ENCODE measurements at regions not wholly inside any gene's neighbourhood (a gene's known extent, or its start where the extent isn't known, plus 50 kb on each side); places are given as distances from the start of the nearest gene placed in this dataset.

DNA sequence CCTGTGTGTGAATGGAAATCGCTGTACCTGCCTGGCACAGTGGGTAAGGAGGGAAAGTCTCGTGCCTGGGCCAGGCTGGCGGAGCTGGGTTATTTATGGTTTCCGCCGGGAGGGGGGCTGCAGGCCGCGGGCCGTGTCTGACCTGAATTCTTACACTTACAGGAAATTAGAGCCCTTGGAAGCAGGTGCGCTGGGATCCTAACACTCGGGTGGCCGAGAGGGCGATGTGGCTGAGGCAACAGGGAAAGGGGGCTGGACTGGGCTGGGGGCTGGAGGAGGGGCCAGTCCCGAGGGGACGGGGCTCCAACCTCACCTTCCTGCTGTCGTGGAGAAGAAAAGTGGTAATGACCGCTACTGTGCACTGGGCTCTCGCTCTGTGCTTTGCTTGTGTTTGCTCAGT, 109.4 kb upstream of the WNT4 start:
- no peak for ATAC-seq
- no peak for TF ChIP-seq POLR2A (IDR thresholded peaks at IDR 0.05)
- TF ChIP-seq, protein P1, sequence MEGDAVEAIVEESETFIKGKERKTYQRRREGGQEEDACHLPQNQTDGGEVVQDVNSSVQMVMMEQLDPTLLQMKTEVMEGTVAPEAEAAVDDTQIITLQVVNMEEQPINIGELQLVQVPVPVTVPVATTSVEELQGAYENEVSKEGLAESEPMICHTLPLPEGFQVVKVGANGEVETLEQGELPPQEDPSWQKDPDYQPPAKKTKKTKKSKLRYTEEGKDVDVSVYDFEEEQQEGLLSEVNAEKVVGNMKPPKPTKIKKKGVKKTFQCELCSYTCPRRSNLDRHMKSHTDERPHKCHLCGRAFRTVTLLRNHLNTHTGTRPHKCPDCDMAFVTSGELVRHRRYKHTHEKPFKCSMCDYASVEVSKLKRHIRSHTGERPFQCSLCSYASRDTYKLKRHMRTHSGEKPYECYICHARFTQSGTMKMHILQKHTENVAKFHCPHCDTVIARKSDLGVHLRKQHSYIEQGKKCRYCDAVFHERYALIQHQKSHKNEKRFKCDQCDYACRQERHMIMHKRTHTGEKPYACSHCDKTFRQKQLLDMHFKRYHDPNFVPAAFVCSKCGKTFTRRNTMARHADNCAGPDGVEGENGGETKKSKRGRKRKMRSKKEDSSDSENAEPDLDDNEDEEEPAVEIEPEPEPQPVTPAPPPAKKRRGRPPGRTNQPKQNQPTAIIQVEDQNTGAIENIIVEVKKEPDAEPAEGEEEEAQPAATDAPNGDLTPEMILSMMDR (IDR thresholded peaks at IDR 0.05), result no peak
- H3K4me1 ChIP-seq, result peaks cover 3% of the 10 kb centered on the region
- H3K9me3 ChIP-seq, result no peaks in the 10 kb centered on the region
- no peak overlapping the region for H3K27ac ChIP-seq
- 44 to 50% methylated on average over 9 to 17 of the region's 17 CpGs for WGBS, 2 donors
- no peak for DNase-seq
- no peak overlapping the region for H3K4me3 ChIP-seq
- H3K27me3 ChIP-seq, result no peaks in the 10 kb centered on the region
- H3K36me3 ChIP-seq (replicated peaks in 1 of 2; ENCODE audit: insufficient read depth in 1 of 2, low read depth in 2 of 2), result no peaks in the 10 kb centered on the region
- intact Hi-C loops (cut with DNase I), result no loop called here

DNA sequence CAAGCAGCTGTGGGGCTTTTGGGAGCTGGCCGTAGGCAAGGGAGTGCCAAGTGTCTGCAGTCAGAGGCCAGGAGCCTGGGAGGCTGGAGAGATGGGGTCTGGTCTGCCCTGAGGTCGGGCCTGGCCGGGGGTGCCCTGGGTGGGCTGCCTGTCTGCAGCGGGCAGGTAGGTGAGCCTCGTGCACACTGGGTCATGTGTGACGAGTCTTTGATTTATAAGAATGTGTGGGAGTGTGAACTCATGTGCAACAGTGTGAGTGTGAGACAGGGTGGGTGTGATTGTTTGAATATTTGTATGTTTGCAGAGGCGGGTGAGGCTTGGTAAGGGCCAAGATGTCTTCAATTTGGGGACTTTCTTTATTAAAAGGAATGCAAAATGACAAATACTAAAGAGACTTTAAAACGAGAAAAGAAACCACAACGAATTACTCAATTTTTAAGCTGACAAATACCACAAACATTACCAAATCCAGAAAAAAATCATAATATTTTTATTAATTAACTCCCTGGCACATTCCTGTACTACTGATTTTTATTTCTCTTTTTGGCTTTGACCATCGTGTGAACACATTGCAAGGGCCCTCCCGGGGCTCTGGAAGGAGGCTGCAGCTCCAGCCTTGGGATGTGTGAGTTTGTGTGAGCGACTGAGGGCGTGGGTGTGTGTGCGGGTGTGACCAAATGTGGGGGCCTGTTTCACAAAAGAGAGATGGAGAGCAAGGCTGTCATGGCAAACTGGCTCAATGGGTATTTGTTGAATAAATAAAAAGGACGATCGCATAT, 110.3 kb upstream of the WNT4 start:
- Histone ChIP-seq H3K9me3 (no peaks in the 10 kb centered on the region), H3K36me3 (replicated peaks in 1 of 2; ENCODE audit: insufficient read depth in 1 of 2, low read depth in 2 of 2) (no peaks in the 10 kb centered on the region), H3K27me3 (no peaks in the 10 kb centered on the region), H3K4me1 (peaks cover 10% of the 10 kb centered on the region), H3K27ac (no peak overlapping the region), H3K4me3 (no peak overlapping the region)
- intact Hi-C loops (cut with DNase I), result no loop called here
- DNase-seq (no peak), ATAC-seq (no peak)
- WGBS, 2 donors, result 58 to 65% methylated on average over 15 to 16 of the region's 16 CpGs
- TF ChIP-seq POLR2A (IDR thresholded peaks at IDR 0.05), result no peak
- TF ChIP-seq, protein P1 (IDR thresholded peaks at IDR 0.05), result no peak

DNA sequence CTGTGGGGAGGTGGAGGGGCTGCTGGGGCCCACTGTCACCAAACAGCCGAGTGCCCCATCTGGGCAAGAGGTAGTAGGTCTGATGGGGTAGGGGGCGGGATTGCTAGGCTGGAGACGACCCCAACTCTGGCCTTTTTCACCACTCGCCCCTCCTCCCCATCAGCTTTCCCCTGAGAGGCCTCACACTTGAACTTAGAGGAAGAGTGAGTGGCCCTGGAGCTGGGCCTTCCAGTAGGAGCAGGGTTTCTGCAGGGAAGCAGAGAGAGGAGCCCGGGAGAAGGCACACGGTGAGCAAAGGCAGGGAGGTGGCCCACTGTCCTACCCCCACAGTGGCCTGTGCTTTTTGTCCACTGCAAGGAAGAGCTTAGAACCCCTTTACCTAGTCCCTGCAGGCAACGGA, 111.9 kb upstream of the WNT4 start:
- ATAC-seq (no peak), DNase-seq (no peak)
- Histone ChIP-seq H3K9me3 (no peaks in the 10 kb centered on the region), H3K4me1 (peaks cover 10% of the 10 kb centered on the region), H3K4me3 (no peak overlapping the region), H3K27me3 (no peaks in the 10 kb centered on the region), H3K36me3 (replicated peaks in 1 of 2; ENCODE audit: insufficient read depth in 1 of 2, low read depth in 2 of 2) (no peaks in the 10 kb centered on the region), H3K27ac (no peak overlapping the region)
- WGBS, 2 donors, result 73 to 78% methylated on average over 6 to 7 of the region's 7 CpGs
- TF ChIP-seq POLR2A (IDR thresholded peaks at IDR 0.05), result no peak
- TF ChIP-seq, protein P1 (IDR thresholded peaks at IDR 0.05), result no peak
- intact Hi-C loops (cut with DNase I), result no loop called here

DNA sequence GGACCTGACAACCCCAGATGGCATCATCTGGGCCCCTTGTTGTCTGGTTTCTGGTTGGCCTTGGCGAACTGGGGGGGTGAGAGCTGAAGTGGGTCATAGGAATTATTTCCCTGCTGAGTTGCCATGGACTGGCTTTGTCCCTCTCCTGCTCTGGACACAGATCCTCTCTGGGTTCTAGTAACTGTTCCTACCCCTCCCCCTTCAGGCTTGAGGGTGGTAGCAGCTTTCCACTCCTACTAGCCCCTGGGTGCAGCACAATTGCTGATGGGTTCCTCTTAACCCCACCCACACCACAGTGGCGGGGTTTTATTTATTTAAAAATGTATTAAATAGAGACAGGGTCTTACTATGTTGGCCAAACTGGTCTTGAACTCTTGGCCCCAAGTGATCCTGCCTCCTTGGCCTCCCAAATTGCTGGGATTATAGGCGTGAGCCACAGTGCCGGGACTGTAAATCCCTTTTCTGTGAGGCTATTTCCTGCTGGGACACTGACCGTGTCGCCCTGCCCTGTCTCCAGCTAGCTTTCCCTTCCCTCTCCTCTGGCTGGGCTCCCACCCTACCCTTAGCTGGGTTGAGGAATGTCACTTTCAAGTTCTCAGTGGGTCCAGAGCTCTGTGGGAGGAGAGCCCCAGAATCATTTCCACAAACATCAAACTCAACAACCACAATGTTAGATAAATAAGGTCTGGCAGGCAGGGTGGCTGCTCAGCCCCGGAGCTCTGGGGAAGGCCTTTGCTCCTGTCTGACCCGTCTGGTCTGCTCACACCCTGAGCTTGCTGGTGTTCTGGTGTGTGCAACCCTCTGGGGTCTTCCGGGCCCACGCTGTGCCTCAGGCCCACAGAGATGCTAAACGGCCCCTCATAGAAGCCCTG, 112.7 kb upstream of the WNT4 start:
- peaks cover 10% of the 10 kb centered on the region for H3K4me1 ChIP-seq
- H3K27me3 ChIP-seq, result no peaks in the 10 kb centered on the region
- H3K4me3 ChIP-seq, result no peak overlapping the region
- H3K27ac ChIP-seq, result no peak overlapping the region
- H3K36me3 ChIP-seq (replicated peaks in 1 of 2; ENCODE audit: insufficient read depth in 1 of 2, low read depth in 2 of 2), result no peaks in the 10 kb centered on the region
- no peaks in the 10 kb centered on the region for H3K9me3 ChIP-seq
- no peak for DNase-seq
- intact Hi-C loops (cut with DNase I), result no loop called here
- ATAC-seq, result no peak
- 83 to 88% methylated on average over 8 to 11 of the region's 11 CpGs for WGBS, 2 donors
- TF ChIP-seq, protein P1 (IDR thresholded peaks at IDR 0.05), result no peak
- no peak for TF ChIP-seq POLR2A (IDR thresholded peaks at IDR 0.05)
